ENCODE measurements at regions not wholly inside any gene's neighbourhood (a gene's known extent, or its start where the extent isn't known, plus 50 kb on each side); places are given as distances from the start of the nearest gene placed in this dataset.

DNA sequence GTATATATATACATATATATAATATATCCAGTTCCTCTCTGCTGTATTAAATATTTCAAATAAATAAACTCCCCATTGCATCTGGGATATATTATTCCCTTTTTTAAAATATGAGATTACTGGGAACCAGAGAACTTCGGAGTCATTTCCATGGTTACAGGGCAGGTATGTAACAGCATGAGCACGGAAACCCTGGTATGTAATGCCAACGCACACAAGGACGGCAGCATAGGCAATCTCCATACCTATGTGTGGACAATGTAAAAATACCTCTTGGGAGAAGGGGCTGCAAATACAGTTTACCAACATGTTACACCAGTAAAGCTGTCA, 62.8 kb downstream of the NUDT10 start (continued):
- TF ChIP-seq ELK1 (IDR thresholded peaks at IDR 0.05; ENCODE audit: low read depth, low read length) (no peak), MEF2B (IDR thresholded peaks at IDR 0.05; ENCODE audit: partially characterized antibody, poor library complexity, severe bottlenecking) (no peak)
- TF ChIP-seq, protein P1, sequence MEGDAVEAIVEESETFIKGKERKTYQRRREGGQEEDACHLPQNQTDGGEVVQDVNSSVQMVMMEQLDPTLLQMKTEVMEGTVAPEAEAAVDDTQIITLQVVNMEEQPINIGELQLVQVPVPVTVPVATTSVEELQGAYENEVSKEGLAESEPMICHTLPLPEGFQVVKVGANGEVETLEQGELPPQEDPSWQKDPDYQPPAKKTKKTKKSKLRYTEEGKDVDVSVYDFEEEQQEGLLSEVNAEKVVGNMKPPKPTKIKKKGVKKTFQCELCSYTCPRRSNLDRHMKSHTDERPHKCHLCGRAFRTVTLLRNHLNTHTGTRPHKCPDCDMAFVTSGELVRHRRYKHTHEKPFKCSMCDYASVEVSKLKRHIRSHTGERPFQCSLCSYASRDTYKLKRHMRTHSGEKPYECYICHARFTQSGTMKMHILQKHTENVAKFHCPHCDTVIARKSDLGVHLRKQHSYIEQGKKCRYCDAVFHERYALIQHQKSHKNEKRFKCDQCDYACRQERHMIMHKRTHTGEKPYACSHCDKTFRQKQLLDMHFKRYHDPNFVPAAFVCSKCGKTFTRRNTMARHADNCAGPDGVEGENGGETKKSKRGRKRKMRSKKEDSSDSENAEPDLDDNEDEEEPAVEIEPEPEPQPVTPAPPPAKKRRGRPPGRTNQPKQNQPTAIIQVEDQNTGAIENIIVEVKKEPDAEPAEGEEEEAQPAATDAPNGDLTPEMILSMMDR (IDR thresholded peaks at IDR 0.05 in 2 of 3, conservative IDR thresholded peaks at IDR 0.05 in 1 of 3; ENCODE audit: control insufficient read depth in 2 of 3, extremely low read depth in 1 of 3, insufficient read depth in 1 of 3, low read depth in 3 of 3, low read length in 3 of 3) = no peak; a peak in 1 of 6 replicates
